ENCODE measurements at regions not wholly inside any gene's neighbourhood (a gene's known extent, or its start where the extent isn't known, plus 50 kb on each side); places are given as distances from the start of the nearest gene placed in this dataset.
"Not testable (repeated sequence)": the region's sequence is repeated elsewhere in the genome, so short reads cannot be mapped to it uniquely, and the experiment has no call there.

DNA sequence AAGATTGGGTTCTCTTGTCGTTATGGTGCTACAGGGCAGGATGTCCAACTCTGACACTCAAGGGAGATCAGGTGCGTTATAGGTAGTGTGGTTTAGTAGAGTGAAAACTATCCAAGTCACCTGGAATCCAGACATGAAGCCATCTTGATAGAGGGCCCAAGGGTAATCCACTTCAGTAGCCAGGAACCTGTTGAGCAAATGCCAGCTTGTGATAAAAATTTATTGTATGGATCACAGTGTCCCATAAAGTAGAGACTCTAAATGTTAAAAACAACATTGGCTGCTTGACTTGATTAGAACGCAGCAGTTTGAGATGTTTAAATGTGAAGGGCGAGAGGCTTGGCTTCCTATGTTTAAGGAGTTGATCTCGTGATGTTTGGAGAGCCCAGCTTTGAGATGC, 105.7 kb upstream of the GMDS start:
- H3K27me3 Mint-ChIP-seq (ENCODE audit: unreplicated experiment) = no peaks in the 10 kb centered on the region
- H3K27ac Mint-ChIP-seq (ENCODE audit: unreplicated experiment) = no peak overlapping the region
- TF ChIP-seq, protein P1, sequence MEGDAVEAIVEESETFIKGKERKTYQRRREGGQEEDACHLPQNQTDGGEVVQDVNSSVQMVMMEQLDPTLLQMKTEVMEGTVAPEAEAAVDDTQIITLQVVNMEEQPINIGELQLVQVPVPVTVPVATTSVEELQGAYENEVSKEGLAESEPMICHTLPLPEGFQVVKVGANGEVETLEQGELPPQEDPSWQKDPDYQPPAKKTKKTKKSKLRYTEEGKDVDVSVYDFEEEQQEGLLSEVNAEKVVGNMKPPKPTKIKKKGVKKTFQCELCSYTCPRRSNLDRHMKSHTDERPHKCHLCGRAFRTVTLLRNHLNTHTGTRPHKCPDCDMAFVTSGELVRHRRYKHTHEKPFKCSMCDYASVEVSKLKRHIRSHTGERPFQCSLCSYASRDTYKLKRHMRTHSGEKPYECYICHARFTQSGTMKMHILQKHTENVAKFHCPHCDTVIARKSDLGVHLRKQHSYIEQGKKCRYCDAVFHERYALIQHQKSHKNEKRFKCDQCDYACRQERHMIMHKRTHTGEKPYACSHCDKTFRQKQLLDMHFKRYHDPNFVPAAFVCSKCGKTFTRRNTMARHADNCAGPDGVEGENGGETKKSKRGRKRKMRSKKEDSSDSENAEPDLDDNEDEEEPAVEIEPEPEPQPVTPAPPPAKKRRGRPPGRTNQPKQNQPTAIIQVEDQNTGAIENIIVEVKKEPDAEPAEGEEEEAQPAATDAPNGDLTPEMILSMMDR (IDR thresholded peaks at IDR 0.05; ENCODE audit: partially characterized antibody, unreplicated experiment) = no peak
- H3K4me3 Mint-ChIP-seq (ENCODE audit: unreplicated experiment) = no peak overlapping the region
- H3K36me3 Mint-ChIP-seq (ENCODE audit: unreplicated experiment) = no peaks in the 10 kb centered on the region
- H3K4me1 Mint-ChIP-seq (ENCODE audit: low read depth, unreplicated experiment) = no peaks in the 10 kb centered on the region
- H3K9me3 Mint-ChIP-seq (ENCODE audit: unreplicated experiment) = no peaks in the 10 kb centered on the region
- DNase-seq = no peak

DNA sequence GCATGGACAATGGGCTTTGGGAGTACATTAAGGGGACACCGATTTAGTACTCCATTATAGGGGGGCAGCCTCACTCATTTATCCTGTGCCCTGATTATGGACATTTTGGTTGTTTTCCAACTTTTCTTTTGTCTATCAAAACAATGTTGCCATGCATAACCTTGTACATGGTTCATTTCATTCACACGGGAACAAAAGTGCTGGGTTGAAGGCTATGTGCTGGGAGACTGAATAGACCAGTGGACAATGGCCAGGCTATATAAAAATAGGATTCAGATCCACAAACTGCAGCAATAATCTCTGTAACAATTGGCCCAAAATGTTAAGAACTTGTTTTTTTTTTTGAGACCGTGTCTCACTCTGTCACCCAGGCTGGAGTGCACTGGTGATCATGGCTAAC, 100.7 kb upstream of the GMDS start:
- Mint-ChIP-seq H3K36me3 (ENCODE audit: unreplicated experiment) (no peaks in the 10 kb centered on the region), H3K27ac (ENCODE audit: unreplicated experiment) (no peak overlapping the region), H3K4me1 (ENCODE audit: low read depth, unreplicated experiment) (no peaks in the 10 kb centered on the region), H3K4me3 (ENCODE audit: unreplicated experiment) (no peak overlapping the region), H3K27me3 (ENCODE audit: unreplicated experiment) (no peaks in the 10 kb centered on the region), H3K9me3 (ENCODE audit: unreplicated experiment) (peaks cover 1% of the 10 kb centered on the region)
- no peak for DNase-seq
- TF ChIP-seq, protein P1 (IDR thresholded peaks at IDR 0.05; ENCODE audit: partially characterized antibody, unreplicated experiment) = no peak

DNA sequence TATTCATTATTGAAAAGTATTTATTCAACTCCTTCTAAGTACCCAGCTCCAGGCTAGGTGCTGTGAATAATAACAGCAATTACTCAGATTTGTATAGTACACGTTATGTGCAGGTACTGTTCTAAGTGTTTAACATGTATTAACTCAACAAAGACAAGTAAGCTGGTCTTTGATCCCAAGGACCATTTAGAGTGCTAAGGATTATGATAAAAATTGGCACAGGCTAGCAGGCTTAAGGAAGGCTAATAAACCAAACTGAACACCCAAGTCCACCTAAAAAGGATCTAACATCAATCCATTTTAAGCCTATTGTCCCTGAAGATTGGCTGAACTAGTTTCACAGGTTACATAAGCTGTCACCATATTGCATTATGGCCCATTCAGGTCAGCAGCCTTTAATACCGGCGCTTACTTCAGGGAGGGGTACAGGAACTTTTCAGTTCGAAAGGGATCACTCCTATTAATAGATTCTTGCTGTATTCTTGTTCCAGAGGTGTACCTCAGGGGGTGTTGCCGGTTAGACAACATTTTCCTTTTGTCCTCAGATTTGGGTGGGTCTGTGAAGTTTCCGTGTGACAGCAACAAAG, 99.0 kb upstream of the GMDS start:
- H3K4me1 Mint-ChIP-seq (ENCODE audit: low read depth, unreplicated experiment) = no peaks in the 10 kb centered on the region
- no peak overlapping the region for H3K27ac Mint-ChIP-seq (ENCODE audit: unreplicated experiment)
- DNase-seq = no peak
- no peak overlapping the region for H3K4me3 Mint-ChIP-seq (ENCODE audit: unreplicated experiment)
- TF ChIP-seq, protein P1 (IDR thresholded peaks at IDR 0.05; ENCODE audit: partially characterized antibody, unreplicated experiment) = no peak
- H3K9me3 Mint-ChIP-seq (ENCODE audit: unreplicated experiment) = peaks cover 1% of the 10 kb centered on the region
- H3K36me3 Mint-ChIP-seq (ENCODE audit: unreplicated experiment) = no peaks in the 10 kb centered on the region
- H3K27me3 Mint-ChIP-seq (ENCODE audit: unreplicated experiment) = no peaks in the 10 kb centered on the region

DNA sequence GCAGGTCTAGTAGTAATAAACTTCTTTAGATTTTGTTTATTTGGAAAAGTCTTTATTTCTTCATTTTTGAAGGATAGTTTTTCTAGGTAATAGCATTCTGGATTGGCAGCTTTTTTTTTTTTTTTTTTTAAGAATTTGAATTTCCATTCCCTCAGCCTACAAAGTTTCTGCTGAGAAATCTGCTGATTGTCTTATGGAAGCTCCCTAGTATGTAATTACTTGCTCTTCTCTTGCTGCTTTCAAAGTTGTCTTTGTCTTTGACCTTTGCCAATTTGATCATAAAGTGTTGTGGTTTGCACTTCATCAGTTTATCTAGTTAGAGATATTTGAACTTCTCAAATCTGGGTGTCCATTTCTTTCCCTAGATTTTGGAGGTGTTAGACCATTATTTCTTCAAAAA, 82.2 kb upstream of the GMDS start:
- H3K9me3 Mint-ChIP-seq (ENCODE audit: unreplicated experiment) = peaks cover 5% of the 10 kb centered on the region
- H3K27me3 Mint-ChIP-seq (ENCODE audit: unreplicated experiment) = peaks cover 2% of the 10 kb centered on the region
- no peak overlapping the region for H3K4me3 Mint-ChIP-seq (ENCODE audit: unreplicated experiment)
- H3K4me1 Mint-ChIP-seq (ENCODE audit: low read depth, unreplicated experiment) = no peaks in the 10 kb centered on the region
- peaks cover 31% of the 10 kb centered on the region for H3K36me3 Mint-ChIP-seq (ENCODE audit: unreplicated experiment)
- no peak overlapping the region for H3K27ac Mint-ChIP-seq (ENCODE audit: unreplicated experiment)
- TF ChIP-seq, protein P1 (IDR thresholded peaks at IDR 0.05; ENCODE audit: partially characterized antibody, unreplicated experiment) = no peak
- DNase-seq = no peak

DNA sequence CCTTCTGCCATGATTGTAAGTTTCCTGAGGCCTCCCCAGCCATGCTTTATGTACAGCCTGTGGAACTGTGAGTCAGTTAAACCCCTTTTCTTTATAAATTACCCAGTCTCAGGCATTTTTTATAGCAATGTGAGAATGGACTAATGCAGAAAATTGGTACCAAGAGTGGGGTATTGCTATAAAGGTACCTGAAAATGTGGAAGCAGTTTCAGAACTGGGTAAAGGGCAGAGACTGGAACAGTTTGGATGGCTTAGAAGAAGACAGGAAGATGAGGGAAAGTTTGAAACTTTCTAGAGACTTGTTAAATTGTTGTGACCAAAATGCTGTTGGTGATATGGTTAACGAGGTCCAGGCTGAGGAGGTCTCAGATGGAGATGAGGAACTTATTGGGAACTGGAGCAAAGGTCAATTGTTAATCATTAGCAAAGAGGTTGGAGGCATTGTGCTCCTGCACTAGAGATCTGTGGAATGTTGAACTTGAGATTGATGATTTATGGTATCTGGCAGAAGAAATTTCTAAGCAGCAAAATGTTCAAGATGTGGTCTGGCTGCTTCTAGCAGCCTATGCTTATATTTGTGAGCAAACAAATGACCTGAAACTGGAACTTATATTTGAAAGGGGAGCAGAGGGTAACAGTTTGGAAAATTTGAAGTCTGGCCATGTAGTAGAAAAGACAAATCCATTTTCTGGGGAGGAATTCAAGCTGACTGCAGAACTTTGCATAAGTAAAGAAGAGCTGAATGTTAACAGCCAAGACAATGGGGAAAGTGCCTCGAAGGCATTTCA, 79.0 kb upstream of the GMDS start:
- H3K4me1 Mint-ChIP-seq (ENCODE audit: low read depth, unreplicated experiment) = no peaks in the 10 kb centered on the region
- peaks cover 5% of the 10 kb centered on the region for H3K27me3 Mint-ChIP-seq (ENCODE audit: unreplicated experiment)
- TF ChIP-seq, protein P1 (IDR thresholded peaks at IDR 0.05; ENCODE audit: partially characterized antibody, unreplicated experiment) = no peak
- H3K9me3 Mint-ChIP-seq (ENCODE audit: unreplicated experiment) = peaks cover 6% of the 10 kb centered on the region
- peaks cover 31% of the 10 kb centered on the region for H3K36me3 Mint-ChIP-seq (ENCODE audit: unreplicated experiment)
- no peak for DNase-seq
- peak overlapping the region; percentile 7 for H3K4me3 Mint-ChIP-seq (ENCODE audit: unreplicated experiment)
- H3K27ac Mint-ChIP-seq (ENCODE audit: unreplicated experiment) = no peak overlapping the region

DNA sequence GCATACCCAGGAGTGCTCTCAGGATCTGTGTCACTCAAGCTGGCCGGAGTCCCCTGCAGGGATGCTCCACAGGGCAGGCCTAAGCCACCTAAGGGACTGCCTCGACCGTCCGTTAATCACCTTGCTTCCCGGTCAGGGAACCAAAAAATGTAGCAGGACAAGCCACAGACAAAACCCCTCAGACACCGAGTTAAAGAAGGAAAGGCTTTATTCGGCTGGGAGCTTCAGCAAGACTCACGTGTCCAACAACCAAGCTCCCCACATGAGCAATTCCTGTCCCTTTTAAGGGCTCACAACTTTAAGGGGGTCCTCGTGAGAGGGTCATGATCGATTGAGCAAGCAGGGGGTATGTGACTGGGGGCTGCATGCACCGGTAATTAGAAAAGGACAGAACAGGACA, 72.1 kb upstream of the GMDS start:
- DNase-seq; H3K4me1 Mint-ChIP-seq (ENCODE audit: low read depth, unreplicated experiment); H3K27me3 Mint-ChIP-seq (ENCODE audit: unreplicated experiment); H3K9me3 Mint-ChIP-seq (ENCODE audit: unreplicated experiment); H3K4me3 Mint-ChIP-seq (ENCODE audit: unreplicated experiment); H3K27ac Mint-ChIP-seq (ENCODE audit: unreplicated experiment): not testable (repeated sequence)
- H3K36me3 Mint-ChIP-seq (ENCODE audit: unreplicated experiment) = peaks cover 19% of the 10 kb centered on the region
